IMR-90 (cell line): ENCODE measurements at regions not wholly inside any gene's neighbourhood (a gene's known extent, or its start where the extent isn't known, plus 50 kb on each side); places are given as distances from the start of the nearest gene placed in this dataset.

Experiments
- ATAC-seq: fragments of 200-7000 bp; cut with Tn5 transposase; 2 replicates; pipeline ENCODE4 v1.9.1; 2020; ENCODE audit warnings: low read depth, mild to moderate bottlenecking, moderate library complexity
- BruUV-seq: library from RNA; stranded (reverse); fragments of 400-500 nt; replicated peaks from 2 replicates; lab custom pipeline; 2021; lab: Mats Ljungman, UMichigan
- CTCF ChIA-PET: fragments of 300-600 bp; formaldehyde crosslinking; extraction: SDS; loops from one replicate; lab custom pipeline; 2021; ENCODE audit warnings: antibody characterized with exemption; lab: Yijun Ruan, JAX
- POLR2A ChIA-PET: fragments of 300-600 bp; sonication (Branson Sonifier 250); formaldehyde crosslinking; loops from one replicate; lab custom pipeline; 2022; ENCODE audit warnings: antibody characterized with exemption; ENCODE audit not compliant: unreplicated experiment; lab: Charles Lee
- DNase-seq: peaks from one replicate; pipeline ENCODE4 v3.0.0; 2013
- H2AFZ ChIP-seq: replicated peaks from 2 replicates; pipeline ENCODE3; 2013; ENCODE audit warnings: low read length, mild to moderate bottlenecking; ENCODE audit not compliant: poor library complexity
- H2AK5ac ChIP-seq: 2 replicates; pipeline ENCODE4 v1.6.1; 2013; ENCODE audit warnings: low read depth, low read length, inconsistent platforms
- H2AK9ac ChIP-seq: replicated peaks from 2 replicates; pipeline ENCODE3; 2013; ENCODE audit warnings: mild to moderate bottlenecking, low read depth, low read length, moderate library complexity; ENCODE audit not compliant: poor library complexity
- H2BK120ac ChIP-seq: 2 replicates; pipeline ENCODE4 v1.6.1; 2013; ENCODE audit warnings: low read depth, low read length, inconsistent platforms
- H2BK15ac ChIP-seq: 3 replicates; pipeline ENCODE4 v1.6.1; 2013; ENCODE audit warnings: low read depth, low read length, inconsistent platforms
- H2BK20ac ChIP-seq: 2 replicates; pipeline ENCODE4 v1.6.1; 2013; ENCODE audit warnings: low read depth, mild to moderate bottlenecking, inconsistent platforms, low read length, moderate library complexity
- H2BK5ac ChIP-seq: 2 replicates; pipeline ENCODE4 v1.6.1; 2013; ENCODE audit warnings: mild to moderate bottlenecking, low read depth, low read length, inconsistent platforms; ENCODE audit not compliant: poor library complexity, severe bottlenecking
- H3K14ac ChIP-seq: replicated peaks from 2 replicates; pipeline ENCODE4 v1.6.1; 2013; ENCODE audit warnings: low read depth, low read length, inconsistent platforms
- H3K18ac ChIP-seq: 2 replicates; pipeline ENCODE4 v1.6.1; 2013; ENCODE audit warnings: low read depth, low read length, control low read depth
- H3K23ac ChIP-seq: 2 replicates; pipeline ENCODE4 v1.6.1; 2013; ENCODE audit warnings: low read depth, low read length, inconsistent platforms
- H3K27ac ChIP-seq: 2 replicates; pipeline ENCODE4 v1.5.1; 2013; ENCODE audit warnings: mild to moderate bottlenecking, control low read depth, low read length; ENCODE audit not compliant: insufficient read depth
- H3K27me3 ChIP-seq: 2 replicates; pipeline ENCODE4 v1.6.1; 2013; ENCODE audit warnings: low read length; ENCODE audit not compliant: control insufficient read depth, insufficient read depth
- H3K36me3 ChIP-seq: 2 replicates; pipeline ENCODE4 v1.6.1; 2013; ENCODE audit warnings: low read length, mixed read lengths; ENCODE audit not compliant: control insufficient read depth, insufficient read depth
- H3K4ac ChIP-seq: 2 replicates; pipeline ENCODE4 v1.6.1; 2013; ENCODE audit warnings: low read depth, low read length, inconsistent platforms
- H3K4me1 ChIP-seq: 2 replicates; pipeline ENCODE4 v1.6.1; 2013; ENCODE audit warnings: low read length, mixed read lengths; ENCODE audit not compliant: control insufficient read depth, insufficient read depth
- H3K4me2 ChIP-seq: 2 replicates; pipeline ENCODE4 v1.6.1; 2013; ENCODE audit warnings: low read depth, mild to moderate bottlenecking, control low read depth, low read length, moderate library complexity
- H3K4me3 ChIP-seq: 2 replicates; pipeline ENCODE4 v1.5.1; 2013; ENCODE audit warnings: low read depth, mild to moderate bottlenecking, control low read depth, low read length, moderate library complexity; ENCODE audit not compliant: insufficient read depth
- H3K56ac ChIP-seq: 2 replicates; pipeline ENCODE4 v1.6.1; 2013; ENCODE audit warnings: low read length, inconsistent platforms; ENCODE audit not compliant: insufficient read depth; ENCODE audit errors: extremely low read depth
- H3K79me1 ChIP-seq, 2 experiments: 2 replicates each; pipeline ENCODE4 v1.6.1; 2013; ENCODE audit warnings: low read length in 2 of 2, inconsistent platforms in 1 of 2, low read depth in 1 of 2
- H3K9ac ChIP-seq: 2 replicates; pipeline ENCODE4 v1.6.1; 2013; ENCODE audit warnings: low read depth, low read length, control low read depth
- H3K9me1 ChIP-seq: 2 replicates; pipeline ENCODE4 v1.6.1; 2013; ENCODE audit warnings: low read length, inconsistent platforms; ENCODE audit not compliant: insufficient read depth
- H3K9me3 ChIP-seq: 2 replicates; pipeline ENCODE4 v1.6.1; 2013; ENCODE audit warnings: low read length; ENCODE audit not compliant: control insufficient read depth, insufficient read depth
- H4K20me1 ChIP-seq: 2 replicates; pipeline ENCODE4 v1.6.1; 2013; ENCODE audit warnings: low read length, inconsistent platforms; ENCODE audit not compliant: insufficient read depth
- H4K5ac ChIP-seq: 2 replicates; pipeline ENCODE4 v1.6.1; 2013; ENCODE audit warnings: mild to moderate bottlenecking, low read depth, low read length, control low read depth
- H4K8ac ChIP-seq, 2 experiments: 2 replicates each; pipeline ENCODE4 v1.6.1; 2013; ENCODE audit warnings: low read depth in 2 of 2, low read length in 2 of 2, control low read depth in 1 of 2, inconsistent platforms in 1 of 2
- H4K91ac ChIP-seq: 2 replicates; pipeline ENCODE4 v1.6.1; 2013; ENCODE audit warnings: low read depth, low read length, inconsistent platforms; ENCODE audit not compliant: insufficient read depth
- BHLHE40 ChIP-seq: fragments of 150-350 bp; IDR thresholded peaks from 2 replicates; pipeline ENCODE4 v1.6.1; 2016; ENCODE audit warnings: mild to moderate bottlenecking, low read depth, low read length
- CEBPB ChIP-seq: IDR thresholded peaks from 2 replicates; pipeline ENCODE4 v1.6.1; 2012; ENCODE audit warnings: low read depth, low read length, improper control_type of control experiment
- CHD1 ChIP-seq: IDR thresholded peaks from 2 replicates; pipeline ENCODE4 v1.6.1; 2012; ENCODE audit warnings: low read depth, low read length, improper control_type of control experiment
- ELK1 ChIP-seq: fragments of 150-350 bp; IDR thresholded peaks from 2 replicates; pipeline ENCODE4 v1.6.1; 2016; ENCODE audit warnings: low read depth, mild to moderate bottlenecking, low read length, moderate library complexity, borderline replicate concordance
- FOS ChIP-seq: fragments of 150-350 bp; IDR thresholded peaks from 2 replicates; pipeline ENCODE4 v1.6.1; 2016; ENCODE audit warnings: low read depth, low read length
- MAFK ChIP-seq: IDR thresholded peaks from 2 replicates; pipeline ENCODE4 v1.6.1; 2012; ENCODE audit warnings: low read depth, low read length, improper control_type of control experiment
- MAZ ChIP-seq: IDR thresholded peaks from 2 replicates; pipeline ENCODE4 v1.6.1; 2012; ENCODE audit warnings: low read depth, mild to moderate bottlenecking, low read length, improper control_type of control experiment, moderate library complexity, borderline replicate concordance
- MXI1 ChIP-seq: IDR thresholded peaks from 2 replicates; pipeline ENCODE4 v1.6.1; 2012; ENCODE audit warnings: low read depth, mild to moderate bottlenecking, low read length, moderate library complexity, borderline replicate concordance
- POLR2A ChIP-seq: IDR thresholded peaks from 2 replicates; pipeline ENCODE4 v1.6.1; 2012; ENCODE audit warnings: mild to moderate bottlenecking, low read depth, low read length
- RCOR1 ChIP-seq: IDR thresholded peaks from 2 replicates; pipeline ENCODE4 v1.6.1; 2012; ENCODE audit warnings: mild to moderate bottlenecking, low read length, improper control_type of control experiment; ENCODE audit not compliant: insufficient replicate concordance
- RFX5 ChIP-seq: IDR thresholded peaks from 2 replicates; pipeline ENCODE4 v1.8.0; 2012; ENCODE audit warnings: low read depth, mild to moderate bottlenecking, low read length, moderate library complexity
- SMC3 ChIP-seq: fragments of 150-350 bp; IDR thresholded peaks from 2 replicates; pipeline ENCODE4 v1.6.1; 2016; ENCODE audit warnings: low read depth, mild to moderate bottlenecking, antibody characterized with exemption, low read length, moderate library complexity
- WGBS, 2 experiments: methylation state at CpG; one replicate each; pipeline versions ENCODE4 v1.1.5 to v1.1.7; 2013; ENCODE audit warnings: missing lambda C conversion rate in 2 of 2; ENCODE audit not compliant: insufficient read length in 1 of 2; ENCODE audit errors: extremely low coverage in 2 of 2; 5-methylcytosine and 5-hydroxymethylcytosine counted together
- dilution Hi-C: fragments of 300-500 bp; cut with HindIII; formaldehyde crosslinking; loops from one replicate; pipeline ENCODE4 v1.14.3; 2018; ENCODE audit warnings: low sequenced_read_pairs; ENCODE audit not compliant: unreplicated experiment
- in situ Hi-C: fragments of 300-500 bp; cut with MboI; formaldehyde crosslinking; loops from 3 replicates; pipeline ENCODE4 v1.14.3; 2019; ENCODE audit warnings: low sequenced_read_pairs, inconsistent platforms, mixed read lengths
- intact Hi-C: fragments of 100-400 bp; cut with micrococcal nuclease; formaldehyde crosslinking; loops from 2 replicates; pipeline ENCODE4 v1.10.0; 2022
- TF ChIP-seq, protein P1 (sequence below): conservative IDR thresholded peaks from 2 replicates; pipeline ENCODE4 v1.5.1; 2012; ENCODE audit warnings: mild to moderate bottlenecking, low read depth, low read length, improper control_type of control experiment
- TF ChIP-seq, protein P2 (sequence below): fragments of 150-350 bp; IDR thresholded peaks from 2 replicates; pipeline ENCODE4 v1.6.1; 2017; ENCODE audit warnings: mild to moderate bottlenecking, antibody characterized with exemption, low read length, low read depth

DNA sequence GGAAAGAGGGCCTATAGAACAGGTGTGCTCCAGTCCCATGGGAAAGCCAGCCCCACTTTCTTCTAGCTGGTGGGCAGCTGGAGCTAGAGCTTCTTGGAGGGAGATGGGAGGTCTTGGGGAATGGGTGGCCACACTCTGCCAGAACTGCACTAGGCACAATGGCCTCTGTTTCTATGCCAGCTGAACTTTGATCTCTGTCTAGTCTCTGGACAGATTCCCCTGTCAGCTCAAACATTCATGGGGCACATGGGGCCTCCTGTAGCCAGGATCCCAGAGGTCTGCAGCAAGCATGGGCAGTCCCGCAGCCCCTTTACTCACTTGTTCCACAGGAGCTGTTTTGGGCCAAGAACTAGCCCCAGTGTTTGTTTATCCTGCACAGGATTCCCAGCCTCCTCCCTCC is 591.3 kb upstream of the HS3ST5 start:
- H2BK15ac ChIP-seq: no peak overlapping the region
- peaks cover 13% of the 10 kb centered on the region for H3K9me3 ChIP-seq
- dilution Hi-C loops (no loop called here), intact Hi-C loops (no loop called here), in situ Hi-C loops (no loop called here)
- H4K91ac ChIP-seq: no peak overlapping the region
- BruUV-seq: no TSS peak
- no peak overlapping the region for H3K14ac ChIP-seq
- H2AFZ ChIP-seq: no peak overlapping the region
- ChIA-PET CTCF (interaction anchor here (0.6 kb wide), 1 partner anchor 102 kb away, joined by 3 read pairs; no protein-coding TSS in a partner anchor), POLR2A (no interaction called here)
- no peak overlapping the region for H2AK5ac ChIP-seq
- no peak overlapping the region for H3K27ac ChIP-seq
- H3K4me1 ChIP-seq: no peaks in the 10 kb centered on the region
- H3K4me3 ChIP-seq: no peak overlapping the region
- no peak for TF ChIP-seq MAFK
- TF ChIP-seq, protein P1, sequence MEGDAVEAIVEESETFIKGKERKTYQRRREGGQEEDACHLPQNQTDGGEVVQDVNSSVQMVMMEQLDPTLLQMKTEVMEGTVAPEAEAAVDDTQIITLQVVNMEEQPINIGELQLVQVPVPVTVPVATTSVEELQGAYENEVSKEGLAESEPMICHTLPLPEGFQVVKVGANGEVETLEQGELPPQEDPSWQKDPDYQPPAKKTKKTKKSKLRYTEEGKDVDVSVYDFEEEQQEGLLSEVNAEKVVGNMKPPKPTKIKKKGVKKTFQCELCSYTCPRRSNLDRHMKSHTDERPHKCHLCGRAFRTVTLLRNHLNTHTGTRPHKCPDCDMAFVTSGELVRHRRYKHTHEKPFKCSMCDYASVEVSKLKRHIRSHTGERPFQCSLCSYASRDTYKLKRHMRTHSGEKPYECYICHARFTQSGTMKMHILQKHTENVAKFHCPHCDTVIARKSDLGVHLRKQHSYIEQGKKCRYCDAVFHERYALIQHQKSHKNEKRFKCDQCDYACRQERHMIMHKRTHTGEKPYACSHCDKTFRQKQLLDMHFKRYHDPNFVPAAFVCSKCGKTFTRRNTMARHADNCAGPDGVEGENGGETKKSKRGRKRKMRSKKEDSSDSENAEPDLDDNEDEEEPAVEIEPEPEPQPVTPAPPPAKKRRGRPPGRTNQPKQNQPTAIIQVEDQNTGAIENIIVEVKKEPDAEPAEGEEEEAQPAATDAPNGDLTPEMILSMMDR: no peak
- no peak for TF ChIP-seq FOS
- TF ChIP-seq, protein P2, sequence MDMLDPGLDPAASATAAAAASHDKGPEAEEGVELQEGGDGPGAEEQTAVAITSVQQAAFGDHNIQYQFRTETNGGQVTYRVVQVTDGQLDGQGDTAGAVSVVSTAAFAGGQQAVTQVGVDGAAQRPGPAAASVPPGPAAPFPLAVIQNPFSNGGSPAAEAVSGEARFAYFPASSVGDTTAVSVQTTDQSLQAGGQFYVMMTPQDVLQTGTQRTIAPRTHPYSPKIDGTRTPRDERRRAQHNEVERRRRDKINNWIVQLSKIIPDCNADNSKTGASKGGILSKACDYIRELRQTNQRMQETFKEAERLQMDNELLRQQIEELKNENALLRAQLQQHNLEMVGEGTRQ: no peak
- TF ChIP-seq RFX5: no peak
- TF ChIP-seq POLR2A: no peak
- TF ChIP-seq MXI1: no peak
- no peak for TF ChIP-seq ELK1
- TF ChIP-seq CEBPB: no peak
- no peak for TF ChIP-seq SMC3
- no peak for TF ChIP-seq MAZ
- no peak for TF ChIP-seq CHD1
- no peak for TF ChIP-seq RCOR1
- TF ChIP-seq BHLHE40: no peak
- no peaks in the 10 kb centered on the region for H4K20me1 ChIP-seq
- no peak for DNase-seq
- H3K27me3 ChIP-seq: no peaks in the 10 kb centered on the region
- H4K8ac ChIP-seq: no peak overlapping the region
- H2BK120ac ChIP-seq: no peak overlapping the region
- no peak for ATAC-seq
- H3K56ac ChIP-seq: no peak overlapping the region
- no peak overlapping the region for H2BK5ac ChIP-seq
- no peaks in the 10 kb centered on the region for H3K36me3 ChIP-seq
- H3K9ac ChIP-seq: no peak overlapping the region
- H3K4me2 ChIP-seq: no peak overlapping the region
- 60% methylated on average over 1 of the region's 1 CpG; no CpG with 5 or more reads in 1 of the 2 experiments for WGBS, 2 experiments
- H3K79me1 ChIP-seq: no peaks in the 10 kb centered on the region
- H4K5ac ChIP-seq: no peak overlapping the region
- H3K23ac ChIP-seq: no peak overlapping the region
- no peak overlapping the region for H3K4ac ChIP-seq
- H3K9me1 ChIP-seq: no peaks in the 10 kb centered on the region
- H2BK20ac ChIP-seq: no peak overlapping the region
- no peak overlapping the region for H3K18ac ChIP-seq
- no peak overlapping the region for H2AK9ac ChIP-seq
